ENCODE measurements at regions not wholly inside any gene's neighbourhood (a gene's known extent, or its start where the extent isn't known, plus 50 kb on each side); places are given as distances from the start of the nearest gene placed in this dataset.

DNA sequence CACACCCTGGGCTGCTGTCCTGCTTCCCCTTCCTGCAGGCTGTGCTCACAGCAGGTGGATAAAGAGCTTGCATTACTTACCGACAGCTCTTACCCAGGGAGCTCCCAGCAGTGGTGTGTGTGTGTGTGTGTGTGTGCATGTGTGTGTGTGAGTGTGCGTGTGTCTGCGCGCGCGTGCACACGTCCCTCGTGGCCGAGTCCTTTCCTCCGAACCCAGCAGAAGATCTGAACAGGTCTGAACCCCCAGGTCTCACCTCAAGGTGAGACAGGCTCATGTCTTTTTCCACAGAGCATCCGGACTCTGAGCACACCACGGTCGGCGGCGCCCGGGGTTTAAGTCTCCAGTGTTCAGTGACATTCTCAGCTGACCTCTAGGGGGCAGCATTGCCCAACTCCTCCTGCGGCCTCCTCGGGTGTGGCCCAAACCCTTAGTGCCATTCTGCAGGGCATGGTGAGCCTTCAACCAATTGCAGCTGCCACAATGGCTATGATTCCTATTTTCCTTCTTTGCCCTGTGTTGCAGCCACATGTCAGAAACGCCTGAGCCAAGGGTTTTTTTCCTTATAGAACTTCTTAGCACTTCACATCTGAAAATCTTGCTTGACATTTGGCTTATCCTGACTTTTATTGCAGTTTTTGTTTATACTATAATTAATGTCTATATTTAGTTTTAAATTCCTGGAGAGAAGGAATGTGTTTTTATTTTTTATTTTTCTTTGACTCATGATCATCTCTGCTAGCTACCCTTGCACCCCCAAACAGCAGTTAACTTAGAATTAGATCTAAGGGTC, 64.1 kb upstream of the KLHL25 start:
- H3K27me3 Mint-ChIP-seq (ENCODE audit: low read depth in 2 of 2) = peaks cover 12 to 29% of the 10 kb centered on the region in 2 donors
- no peaks in the 10 kb centered on the region for H3K36me3 Mint-ChIP-seq
- H3K27ac Mint-ChIP-seq = no peak overlapping the region
- no peaks in the 10 kb centered on the region for H3K9me3 Mint-ChIP-seq
- peaks cover 5 to 6% of the 10 kb centered on the region in 2 donors for H3K4me1 Mint-ChIP-seq
- TF ChIP-seq, protein P1, sequence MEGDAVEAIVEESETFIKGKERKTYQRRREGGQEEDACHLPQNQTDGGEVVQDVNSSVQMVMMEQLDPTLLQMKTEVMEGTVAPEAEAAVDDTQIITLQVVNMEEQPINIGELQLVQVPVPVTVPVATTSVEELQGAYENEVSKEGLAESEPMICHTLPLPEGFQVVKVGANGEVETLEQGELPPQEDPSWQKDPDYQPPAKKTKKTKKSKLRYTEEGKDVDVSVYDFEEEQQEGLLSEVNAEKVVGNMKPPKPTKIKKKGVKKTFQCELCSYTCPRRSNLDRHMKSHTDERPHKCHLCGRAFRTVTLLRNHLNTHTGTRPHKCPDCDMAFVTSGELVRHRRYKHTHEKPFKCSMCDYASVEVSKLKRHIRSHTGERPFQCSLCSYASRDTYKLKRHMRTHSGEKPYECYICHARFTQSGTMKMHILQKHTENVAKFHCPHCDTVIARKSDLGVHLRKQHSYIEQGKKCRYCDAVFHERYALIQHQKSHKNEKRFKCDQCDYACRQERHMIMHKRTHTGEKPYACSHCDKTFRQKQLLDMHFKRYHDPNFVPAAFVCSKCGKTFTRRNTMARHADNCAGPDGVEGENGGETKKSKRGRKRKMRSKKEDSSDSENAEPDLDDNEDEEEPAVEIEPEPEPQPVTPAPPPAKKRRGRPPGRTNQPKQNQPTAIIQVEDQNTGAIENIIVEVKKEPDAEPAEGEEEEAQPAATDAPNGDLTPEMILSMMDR (IDR thresholded peaks at IDR 0.05) = peak; percentile 83
- ATAC-seq (peak; percentile 83 to 90 (median 89)), DNase-seq (peak; percentile 63 to 86)
- Histone ChIP-seq H3K4me3 (ENCODE audit: low read length) (no peak overlapping the region), H3K9me3 (ENCODE audit: control insufficient read depth, insufficient read depth, low read length) (no peaks in the 10 kb centered on the region), H3K4me1 (ENCODE audit: control insufficient read depth, insufficient read depth, low read length) (peaks cover 7% of the 10 kb centered on the region), H3K36me3 (ENCODE audit: control insufficient read depth, insufficient read depth, low read length) (no peaks in the 10 kb centered on the region), H3K27ac (ENCODE audit: low read length) (no peak overlapping the region), H3K27me3 (ENCODE audit: control insufficient read depth, insufficient read depth, low read length) (peaks cover 7% of the 10 kb centered on the region)
- intact Hi-C loops (cut with micrococcal nuclease) = loop anchor here (1.0 to 2.0 kb wide), 2 partner anchors 321 to 884 kb away; no protein-coding TSS in a partner anchor
- H3K4me3 Mint-ChIP-seq = peak overlapping the region; percentile 28
- 5% methylated on average over 19 of the region's 19 CpGs for WGBS (ENCODE audit: insufficient coverage)

DNA sequence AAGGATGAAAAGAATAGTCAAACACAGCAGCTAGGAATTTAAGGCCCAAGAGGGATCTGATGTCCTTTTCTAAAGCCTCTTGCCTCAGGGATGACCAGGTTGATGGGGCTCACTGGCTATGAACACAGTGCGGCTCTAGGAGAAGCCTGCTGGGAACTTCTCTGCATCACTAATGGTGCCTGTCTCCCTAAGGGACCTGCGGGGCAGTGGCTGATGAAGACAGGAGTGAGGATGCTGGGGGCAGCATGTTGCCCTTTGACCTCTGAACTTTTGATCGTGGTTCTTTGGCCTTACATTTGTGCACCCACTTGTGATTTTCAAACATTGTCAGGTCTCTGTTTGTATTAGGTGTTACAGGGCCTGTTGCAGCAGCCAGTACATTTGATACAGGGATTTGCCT, 64.9 kb upstream of the KLHL25 start:
- intact Hi-C loops (cut with micrococcal nuclease) = loop anchor here (1.0 to 2.0 kb wide), 2 partner anchors 320 to 883 kb away; no protein-coding TSS in a partner anchor
- H3K27me3 ChIP-seq (ENCODE audit: control insufficient read depth, insufficient read depth, low read length) = peaks cover 7% of the 10 kb centered on the region
- no peak overlapping the region for H3K4me3 ChIP-seq (ENCODE audit: low read length)
- Mint-ChIP-seq H3K4me3 (no peak overlapping the region), H3K27me3 (ENCODE audit: low read depth in 2 of 2) (peaks cover 8 to 22% of the 10 kb centered on the region in 2 donors), H3K4me1 (peaks cover 0 to 6% of the 10 kb centered on the region in 2 donors), H3K9me3 (no peaks in the 10 kb centered on the region), H3K27ac (no peak overlapping the region), H3K36me3 (no peaks in the 10 kb centered on the region)
- TF ChIP-seq, protein P1 (IDR thresholded peaks at IDR 0.05) = no peak
- H3K27ac ChIP-seq (ENCODE audit: low read length) = no peak overlapping the region
- no peak for DNase-seq
- H3K36me3 ChIP-seq (ENCODE audit: control insufficient read depth, insufficient read depth, low read length) = no peaks in the 10 kb centered on the region
- 79% methylated on average over 3 of the region's 3 CpGs for WGBS (ENCODE audit: insufficient coverage)
- H3K4me1 ChIP-seq (ENCODE audit: control insufficient read depth, insufficient read depth, low read length) = peaks cover 7% of the 10 kb centered on the region
- ATAC-seq = no peak
- no peaks in the 10 kb centered on the region for H3K9me3 ChIP-seq (ENCODE audit: control insufficient read depth, insufficient read depth, low read length)

DNA sequence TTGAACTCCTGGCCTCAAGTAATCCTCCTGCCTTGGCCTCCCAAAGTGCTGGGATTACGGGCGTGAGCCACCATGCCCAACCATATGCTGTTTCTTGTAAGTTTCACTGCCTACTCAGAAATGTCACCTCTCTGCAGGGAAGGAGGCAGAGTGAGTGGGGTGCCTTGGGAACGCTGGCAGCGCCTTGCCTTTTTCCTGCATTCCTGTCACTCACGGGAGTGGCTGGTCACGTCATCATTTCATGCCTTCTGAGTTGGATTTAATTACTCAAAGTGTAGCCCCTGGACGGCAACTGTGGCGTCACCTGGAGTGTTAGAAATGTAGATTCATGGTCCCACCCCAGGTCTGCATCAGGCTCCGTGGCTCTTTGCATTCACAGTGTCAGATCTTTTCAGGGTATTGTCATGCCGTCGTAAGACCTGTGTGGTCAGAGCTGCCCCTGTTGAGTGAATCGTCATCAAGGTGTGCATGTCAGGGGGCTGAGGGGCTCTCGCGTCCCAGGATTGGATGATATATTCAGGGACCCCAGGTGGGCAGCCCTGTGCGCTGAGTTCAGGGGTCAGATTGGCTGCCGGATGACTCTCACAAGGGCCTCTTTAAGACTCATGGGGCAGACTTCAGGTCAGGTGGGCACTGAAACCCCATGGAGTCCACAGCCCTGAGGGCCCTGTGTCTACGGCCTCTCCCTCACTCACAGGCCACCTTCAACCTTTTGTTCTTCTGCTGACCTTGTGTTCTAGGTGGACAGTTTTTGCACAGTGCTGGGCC, 65.9 kb upstream of the KLHL25 start:
- Histone ChIP-seq H3K36me3 (ENCODE audit: control insufficient read depth, insufficient read depth, low read length) (no peaks in the 10 kb centered on the region), H3K27ac (ENCODE audit: low read length) (no peak overlapping the region), H3K27me3 (ENCODE audit: control insufficient read depth, insufficient read depth, low read length) (peaks cover 7% of the 10 kb centered on the region), H3K4me1 (ENCODE audit: control insufficient read depth, insufficient read depth, low read length) (peaks cover 7% of the 10 kb centered on the region), H3K4me3 (ENCODE audit: low read length) (no peak overlapping the region), H3K9me3 (ENCODE audit: control insufficient read depth, insufficient read depth, low read length) (no peaks in the 10 kb centered on the region)
- 87% methylated on average over 17 of the region's 17 CpGs for WGBS (ENCODE audit: insufficient coverage)
- no peak overlapping the region for H3K4me3 Mint-ChIP-seq
- H3K9me3 Mint-ChIP-seq = no peaks in the 10 kb centered on the region
- intact Hi-C loops (cut with micrococcal nuclease) = no loop called here
- H3K27me3 Mint-ChIP-seq (ENCODE audit: low read depth in 2 of 2) = peaks cover 10 to 21% of the 10 kb centered on the region in 2 donors
- no peak for ATAC-seq
- H3K27ac Mint-ChIP-seq = no peak overlapping the region
- TF ChIP-seq, protein P1 (IDR thresholded peaks at IDR 0.05) = no peak
- peaks cover 0 to 6% of the 10 kb centered on the region in 2 donors for H3K4me1 Mint-ChIP-seq
- no peak for DNase-seq
- H3K36me3 Mint-ChIP-seq = no peaks in the 10 kb centered on the region
